Limb (tissue), 2 donors: ENCODE measurements at regions not wholly inside any gene's neighbourhood (a gene's known extent, or its start where the extent isn't known, plus 50 kb on each side); places are given as distances from the start of the nearest gene placed in this dataset.
A peak's percentile ranks its signal among the peaks of the same experiment; 100 is the strongest.

Experiments
- DNase-seq, 2 donors: peaks; one replicate each; pipeline ENCODE4 v3.0.0-alpha.2; 2016; ENCODE audit errors: extremely low spot score in 2 of 2

DNA sequence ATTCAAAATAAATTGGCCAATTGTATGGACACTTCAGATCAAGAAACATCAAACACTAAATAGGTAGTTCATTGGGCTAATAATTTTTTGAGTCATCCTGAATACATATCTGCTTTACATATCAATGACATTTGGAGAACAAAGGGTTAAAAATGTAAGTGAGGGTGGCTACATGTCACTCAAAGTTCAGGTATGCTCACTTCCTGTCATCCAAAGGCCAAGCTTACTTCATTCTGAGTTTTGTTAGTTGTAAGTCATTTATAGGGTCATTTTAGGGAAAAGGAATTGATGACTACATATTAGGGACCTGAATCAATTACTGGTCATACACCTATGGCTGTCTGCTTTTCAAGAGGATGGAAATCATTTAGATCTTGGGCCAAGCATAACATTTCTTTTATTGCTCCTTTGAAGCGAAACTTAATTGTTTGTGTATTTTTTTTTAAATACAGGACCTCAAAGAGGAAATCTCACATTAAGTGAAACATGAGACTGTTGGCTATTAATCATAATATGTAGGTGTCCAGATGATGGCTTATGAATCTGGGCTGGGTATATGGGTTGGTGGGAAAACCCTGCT lies 119.2 kb upstream of the LEF1 start:
- DNase-seq: no peak

DNA sequence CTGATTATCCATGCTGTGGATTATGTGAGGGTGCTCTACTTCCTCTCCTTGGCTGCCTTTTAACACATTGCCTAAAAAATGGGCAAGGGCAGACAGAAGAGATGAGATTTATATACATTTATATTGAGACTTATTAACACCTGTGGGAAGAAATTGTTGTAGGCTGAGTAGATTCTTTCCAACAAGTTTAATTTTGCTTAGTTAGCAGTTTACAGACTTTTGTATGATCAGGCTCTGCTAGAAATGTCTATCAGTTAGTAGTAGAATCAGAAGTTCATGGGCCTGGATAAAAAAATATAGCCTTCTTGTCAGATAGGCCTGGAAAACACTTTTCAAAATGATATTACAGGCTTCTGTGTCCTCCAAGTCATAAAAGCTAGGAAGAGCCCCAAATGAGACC lies 111.3 kb upstream of the LEF1 start:
- no peak for DNase-seq

DNA sequence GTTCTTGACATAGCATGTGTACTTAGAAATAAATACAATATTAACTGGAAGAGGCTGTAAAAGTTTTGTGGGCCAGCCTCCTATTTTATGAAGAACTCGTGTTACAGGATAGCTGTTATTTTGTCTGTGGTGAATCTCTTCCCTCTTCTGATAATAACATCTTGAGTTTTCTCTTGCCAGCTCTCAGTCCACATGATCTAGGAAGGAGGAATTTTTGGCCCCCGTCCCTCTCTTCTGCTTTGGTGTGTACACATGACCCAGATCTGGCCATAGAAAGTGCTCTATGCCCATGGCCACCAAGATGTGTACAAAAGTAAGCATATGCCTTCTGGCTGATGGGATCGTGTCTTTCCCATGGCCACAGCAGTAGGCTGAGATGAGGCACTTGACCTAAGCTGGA lies 108.0 kb upstream of the LEF1 start:
- no peak for DNase-seq

DNA sequence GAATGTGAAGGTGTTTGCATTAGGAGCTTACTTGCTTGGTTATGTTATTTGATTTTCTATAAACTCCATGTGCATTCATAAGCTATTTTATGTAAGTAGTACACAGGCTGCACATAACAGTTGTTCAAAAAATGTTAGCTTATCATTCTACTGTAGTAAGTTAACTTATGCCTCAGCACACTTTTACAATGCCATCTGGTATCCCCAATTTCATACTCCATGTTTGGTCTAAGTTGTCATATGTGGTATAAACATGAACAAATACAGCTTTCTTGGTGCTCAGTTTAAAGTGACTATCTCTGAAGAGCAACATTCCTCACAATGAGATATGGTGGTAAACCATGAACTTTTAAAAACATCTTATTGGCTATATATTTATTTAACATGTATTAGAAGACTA lies 104.3 kb upstream of the LEF1 start:
- DNase-seq: no peak

DNA sequence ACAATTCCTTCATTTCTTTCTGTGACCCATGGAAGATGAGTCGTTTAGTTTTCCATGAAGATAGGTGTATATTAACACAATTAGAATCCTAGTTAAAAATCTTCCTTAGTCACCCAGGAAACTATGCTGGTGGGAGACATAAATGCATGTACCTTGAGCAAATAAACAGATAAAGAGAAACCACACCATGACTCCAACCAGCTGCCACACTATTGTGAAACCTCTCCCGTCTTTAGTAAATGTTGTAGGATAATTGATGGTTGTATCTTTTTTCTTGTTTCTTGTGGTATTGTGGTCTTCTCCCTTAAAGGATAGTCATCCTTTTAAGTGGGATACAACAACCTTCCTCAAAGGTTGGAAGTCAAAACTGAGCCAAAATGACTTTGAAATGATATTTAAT lies 103.8 kb upstream of the LEF1 start:
- DNase-seq: no peak

GRCh38 chr4:108272046-108272445 lies 103.3 kb upstream of the LEF1 start:
- no peak for DNase-seq

- DNase-seq: no peak
Observed at GRCh38 chr4:108270466-108271450, 102.0 kb upstream of the LEF1 start.

DNA sequence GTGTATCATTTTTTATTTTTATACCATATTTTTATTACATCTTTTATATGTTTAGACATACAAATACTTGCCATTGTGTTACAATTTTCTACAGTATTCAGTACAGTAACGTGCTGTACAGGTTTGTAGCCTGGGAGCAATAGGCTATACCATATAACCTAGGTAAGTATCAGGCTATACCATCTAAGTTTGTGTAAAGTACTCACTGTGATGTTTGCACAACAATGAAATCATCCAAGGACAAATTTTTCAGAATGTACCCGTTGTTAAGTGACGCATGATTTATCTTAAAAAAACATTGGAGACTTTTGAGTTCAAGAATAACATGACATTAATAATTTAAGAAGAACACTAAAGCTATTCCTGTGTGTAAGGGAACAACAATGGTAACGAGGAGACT lies 96.0 kb upstream of the LEF1 start:
- no peak for DNase-seq

- DNase-seq: no peak
Observed at GRCh38 chr4:108263057-108263456, 94.3 kb upstream of the LEF1 start.

DNA sequence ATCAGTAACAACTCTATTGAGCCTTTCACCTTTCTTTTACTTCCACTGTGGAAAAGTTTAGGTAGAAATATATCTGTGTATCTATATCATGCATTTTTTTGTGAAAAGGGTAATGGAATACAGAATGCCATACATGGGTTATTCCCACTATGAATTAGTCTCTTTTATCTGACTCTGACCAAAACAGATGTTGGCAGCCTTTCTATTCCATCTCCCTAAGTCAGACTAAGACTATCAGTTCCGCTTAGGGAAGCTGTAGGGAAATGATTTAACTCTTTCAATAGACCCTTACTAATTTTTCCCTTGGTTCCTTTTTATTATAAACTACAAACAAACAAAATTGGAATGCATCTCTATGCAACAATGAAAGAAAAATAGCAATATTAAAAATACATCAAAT lies 92.3 kb upstream of the LEF1 start:
- DNase-seq: no peak

- no peak for DNase-seq
Observed at GRCh38 chr4:108256538-108256937, 87.8 kb upstream of the LEF1 start.

DNA sequence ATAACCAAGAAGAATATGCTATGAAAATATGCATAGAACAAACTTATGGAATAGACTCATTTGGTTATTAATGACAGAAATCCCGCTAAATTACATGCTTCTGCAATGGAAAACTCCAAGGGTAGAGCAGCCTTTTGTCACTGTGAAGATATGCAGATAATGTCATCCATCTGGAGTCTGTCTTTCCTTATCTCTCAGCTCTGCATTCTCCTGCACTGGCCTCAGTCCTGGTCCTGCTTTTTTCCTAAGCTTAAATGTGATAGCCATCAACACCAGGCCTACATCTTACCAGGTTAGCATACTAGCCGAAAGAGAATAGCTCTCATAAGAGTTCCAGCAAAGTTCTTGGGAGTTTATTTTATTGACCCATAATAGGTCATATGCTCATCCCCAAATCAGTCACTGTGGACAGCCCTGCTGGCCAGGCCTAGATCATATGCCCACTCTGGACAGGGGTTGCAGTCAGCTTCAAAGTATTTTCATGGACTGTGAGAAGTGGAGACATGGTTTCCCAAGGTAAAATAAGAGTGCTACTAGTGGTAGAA lies 86.5 kb upstream of the LEF1 start:
- DNase-seq: no peak

GRCh38 chr4:108249397-108249796 lies 80.7 kb upstream of the LEF1 start:
- DNase-seq: no peak

- DNase-seq: peak in 1 of 2 donors; percentile 53
Observed at GRCh38 chr4:108247387-108248049, 78.8 kb upstream of the LEF1 start.

GRCh38 chr4:108244606-108245005 lies 75.9 kb upstream of the LEF1 start:
- DNase-seq: no peak

DNA sequence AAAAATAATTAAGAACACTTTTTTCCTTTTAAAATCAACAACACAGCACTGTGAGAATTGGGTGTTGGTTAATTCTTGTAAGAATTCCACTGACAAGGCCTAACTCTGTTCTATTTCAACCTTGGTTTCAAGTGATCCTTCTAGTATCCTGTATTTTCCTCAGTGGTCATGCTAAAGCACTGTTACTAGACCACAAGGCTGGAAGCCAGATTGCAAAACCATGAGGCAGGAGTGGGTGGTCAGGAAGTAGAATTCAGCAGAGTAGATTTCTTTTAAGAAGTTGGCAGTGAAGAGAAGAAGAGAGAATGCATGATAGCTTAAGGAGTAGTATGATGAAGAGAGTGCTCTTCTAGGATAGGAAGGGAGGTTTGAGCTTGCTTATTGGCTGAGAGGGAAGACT lies 71.6 kb upstream of the LEF1 start:
- DNase-seq: no peak

GRCh38 chr4:108237693-108238092 lies 69.0 kb upstream of the LEF1 start:
- no peak for DNase-seq

- no peak for DNase-seq
Observed at GRCh38 chr4:108236264-108236663, 67.5 kb upstream of the LEF1 start.

DNA sequence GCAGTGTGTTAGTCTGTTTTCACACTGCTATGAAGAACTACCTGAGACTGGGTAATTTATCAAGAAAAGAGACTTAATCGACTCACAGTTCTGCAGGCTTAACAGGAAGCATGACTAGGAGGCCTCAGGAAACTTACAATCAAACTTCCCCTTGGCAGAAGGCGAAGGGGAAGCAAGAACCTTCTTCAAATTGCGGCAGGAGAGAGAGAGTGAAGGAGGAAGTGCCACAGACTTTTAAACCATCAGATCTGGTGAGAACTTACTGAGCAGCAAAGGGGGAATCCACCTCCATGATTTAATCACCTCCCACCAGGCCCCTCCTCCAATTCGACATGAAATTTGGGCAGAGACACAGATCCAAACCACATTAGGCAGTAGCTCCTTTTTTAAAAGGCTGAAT lies 59.2 kb upstream of the LEF1 start:
- DNase-seq: no peak

GRCh38 chr4:108224611-108225053 lies 55.9 kb upstream of the LEF1 start:
- DNase-seq: peak in 1 of 2 donors; percentile 32

DNA sequence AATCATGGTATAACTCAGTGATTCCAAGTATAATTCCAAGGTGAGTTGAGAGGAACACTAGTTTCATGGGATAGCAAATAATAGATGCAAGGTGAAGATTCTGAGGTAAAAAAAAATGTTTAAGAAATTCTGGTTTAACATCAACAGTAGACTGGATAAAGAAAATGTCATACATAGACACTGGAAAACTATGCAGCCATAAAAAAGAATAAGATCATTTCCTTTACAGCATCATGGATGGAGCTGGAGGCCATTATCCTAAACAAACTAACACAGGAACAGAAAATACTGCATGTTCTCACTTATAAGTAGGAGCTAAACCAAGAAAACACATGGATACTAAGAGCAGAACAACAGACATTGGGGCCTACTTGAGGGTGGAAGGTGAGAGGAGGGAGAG lies 54.6 kb upstream of the LEF1 start:
- no peak for DNase-seq

DNA sequence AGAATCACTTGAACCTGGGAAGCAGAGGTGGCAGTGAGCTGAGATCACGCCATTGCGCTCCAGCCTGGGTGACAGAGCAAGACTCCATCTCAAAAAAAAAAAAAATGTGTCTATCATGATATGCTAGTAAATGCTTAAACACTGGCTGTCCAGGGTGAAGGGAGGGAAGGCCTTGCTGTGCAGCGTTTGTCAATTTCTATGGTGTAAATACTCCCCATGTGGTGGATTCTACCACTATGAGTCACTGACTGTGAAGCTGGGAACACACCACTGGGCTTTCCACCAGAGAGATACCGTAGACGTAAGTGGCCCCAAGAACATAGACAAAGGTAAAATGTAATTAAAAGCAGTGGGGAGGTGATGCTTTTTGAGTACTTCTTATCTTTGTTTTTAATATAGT lies 51.3 kb upstream of the LEF1 start:
- DNase-seq: no peak
